ENCODE measurements at regions not wholly inside any gene's neighbourhood (a gene's known extent, or its start where the extent isn't known, plus 50 kb on each side); places are given as distances from the start of the nearest gene placed in this dataset.

DNA sequence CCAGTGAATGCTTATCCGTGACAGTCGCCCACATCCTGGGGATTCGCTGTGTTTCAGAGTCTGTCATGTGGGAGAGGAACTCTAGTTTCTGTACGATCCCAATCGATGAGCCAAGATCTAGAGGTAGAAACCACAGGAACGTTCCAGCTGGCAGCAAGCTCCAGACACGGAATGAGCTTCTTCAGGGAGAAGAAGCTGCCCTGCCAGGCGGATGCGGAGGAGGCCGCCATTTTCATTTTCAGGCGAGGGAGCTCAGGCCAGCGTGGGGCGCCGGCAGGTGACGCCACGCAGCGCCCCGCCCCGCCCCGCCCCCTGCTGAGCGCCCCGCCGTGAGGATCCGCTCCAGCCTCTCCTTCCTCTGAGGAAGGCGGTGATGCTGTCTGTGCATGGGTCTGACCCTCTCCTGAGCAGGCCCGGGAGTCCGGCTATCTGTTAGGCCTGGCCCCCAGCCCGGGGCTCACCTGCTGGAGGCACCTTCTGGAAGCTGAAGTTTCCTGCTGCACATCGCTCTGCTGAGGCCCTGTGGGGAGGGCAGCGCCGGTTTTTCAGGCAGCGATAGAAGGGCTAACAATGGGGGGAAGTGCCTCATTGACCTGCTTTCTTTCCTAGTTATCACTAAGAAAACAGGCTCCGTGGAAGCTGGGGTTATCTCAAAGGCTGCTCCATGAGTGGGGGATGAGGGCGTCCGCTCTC lies 147.5 kb downstream of the ERMARD start:
- TF ChIP-seq POLR2A (IDR thresholded peaks at IDR 0.05; ENCODE audit: low read depth, low read length) = no peak
- no peak for TF ChIP-seq POU2F2 (IDR thresholded peaks at IDR 0.05; ENCODE audit: low read depth, low read length)
- no peak for TF ChIP-seq TAF1 (IDR thresholded peaks at IDR 0.05; ENCODE audit: low read depth, low read length)
- TF ChIP-seq SPI1 (IDR thresholded peaks at IDR 0.05; ENCODE audit: low read depth, low read length) = no peak
